Body of pancreas (tissue), 4 donors: ENCODE measurements at regions not wholly inside any gene's neighbourhood (a gene's known extent, or its start where the extent isn't known, plus 50 kb on each side); places are given as distances from the start of the nearest gene placed in this dataset.

Experiments
- ATAC-seq: fragments of 150-250 bp; one replicate; pipeline ENCODE4 v1.9.1; 2016
- DNase-seq, 4 donors: peaks; one replicate each; pipeline ENCODE4 v3.0.0-alpha.2; 2019
- H3K27ac ChIP-seq, 4 donors: fragments of 200-600 bp; sonication (generic); 1 replicate in 3 of 4; 2 replicates in 1 of 4; pipeline versions ENCODE4 v1.5.1 to v1.6.1; 2016 to 2019; ENCODE audit warnings: mild to moderate bottlenecking in 1 of 4, mixed read lengths in 1 of 4, moderate library complexity in 1 of 4
- H3K27me3 ChIP-seq, 2 donors: fragments of 200-600 bp; sonication (generic); one replicate each; pipeline ENCODE4 v1.6.0; 2016; ENCODE audit warnings: mild to moderate bottlenecking in 1 of 2
- H3K36me3 ChIP-seq, 2 donors: fragments of 200-600 bp; sonication (generic); replicated peaks in 1 of 2; 2 replicates each; pipeline ENCODE4 v1.5.1; 2016; ENCODE audit warnings: low read depth in 2 of 2; ENCODE audit not compliant: insufficient read depth in 1 of 2
- H3K4me1 ChIP-seq: fragments of 200-600 bp; sonication (generic); one replicate; pipeline ENCODE4 v1.6.0; 2016
- H3K4me3 ChIP-seq, 2 donors: fragments of 200-600 bp; sonication (generic); 1 replicate in 1 of 2; 2 replicates in 1 of 2; pipeline ENCODE4 v1.5.1; 2016 to 2019
- H3K9me3 ChIP-seq, 3 donors: fragments of 200-600 bp; sonication (generic); 1 replicate in 2 of 3; 2 replicates in 1 of 3; pipeline ENCODE4 v1.5.1; 2016
- CTCF ChIP-seq, 7 experiments: fragments of 450-650 bp in 4 of 7; fragments of 200-600 bp in 3 of 7; sonication (generic) in 3 of 7; IDR thresholded peaks; one replicate each; pipeline ENCODE4 v1.5.1; 2016 to 2019; ENCODE audit warnings: antibody characterized with exemption in 7 of 7
- POLR2A ChIP-seq, 3 donors: fragments of 450-650 bp; IDR thresholded peaks; one replicate each; pipeline ENCODE4 v1.6.1; 2016; ENCODE audit warnings: antibody characterized with exemption in 3 of 3, mild to moderate bottlenecking in 2 of 3
- WGBS, 2 donors: methylation state at CpG; one replicate each; pipeline ENCODE4 v1.1.5; 2017; 5-methylcytosine and 5-hydroxymethylcytosine counted together
- intact Hi-C: fragments of 100-400 bp; cut with DNase I; formaldehyde crosslinking; loops from one replicate; pipeline ENCODE4 v1.15.1; 2023

GRCh38 chr17:77304746-77305473 lies 164.1 kb downstream of the SEC14L1 start:
- DNase-seq (peak; percentile 67 to 75 (median 72)), ATAC-seq (peak; percentile 72)
- WGBS, 2 donors = 40 to 63% methylated on average over 1 to 21 of the region's 21 CpGs
- H3K27ac ChIP-seq = peak overlapping the region in 3 of 4 donors; percentile 38 to 73 (median 67)
- H3K4me3 ChIP-seq = no peak overlapping the region
- no peaks in the 10 kb centered on the region for H3K27me3 ChIP-seq
- no peaks in the 10 kb centered on the region for H3K9me3 ChIP-seq
- TF ChIP-seq POLR2A (IDR thresholded peaks at IDR 0.05) (peak in 1 of 3 donors; percentile 11), CTCF (IDR thresholded peaks at IDR 0.05) (no peak)
- intact Hi-C loops = no loop called here
- H3K4me1 ChIP-seq = peaks cover 43% of the 10 kb centered on the region
- no peaks in the 10 kb centered on the region for H3K36me3 ChIP-seq

- 84 to 94% methylated on average over 6 to 13 of the region's 13 CpGs for WGBS, 2 donors
Measured at GRCh38 chr17:77306048-77306789, 165.4 kb downstream of the SEC14L1 start.

GRCh38 chr17:77306790-77307478 lies 166.2 kb downstream of the SEC14L1 start:
- 66 to 72% methylated on average over 11 to 18 of the region's 18 CpGs for WGBS, 2 donors

More at GRCh38 chr17:77306048-77306789, 165.4 kb downstream of the SEC14L1 start:
- DNase-seq (no peak), ATAC-seq (no peak)
- Histone ChIP-seq H3K27me3 (no peaks in the 10 kb centered on the region), H3K36me3 (no peaks in the 10 kb centered on the region), H3K4me1 (peaks cover 38% of the 10 kb centered on the region), H3K9me3 (no peaks in the 10 kb centered on the region), H3K27ac (peak overlapping the region in 3 of 4 donors; percentile 23 to 77 (median 67)), H3K4me3 (no peak overlapping the region)
- intact Hi-C loops = no loop called here
- no peak for TF ChIP-seq CTCF (IDR thresholded peaks at IDR 0.05)
- no peak for TF ChIP-seq POLR2A (IDR thresholded peaks at IDR 0.05)

More at GRCh38 chr17:77306790-77307478, 166.2 kb downstream of the SEC14L1 start:
- TF ChIP-seq CTCF (IDR thresholded peaks at IDR 0.05) (no peak), POLR2A (IDR thresholded peaks at IDR 0.05) (peak in 1 of 3 donors; percentile 8)
- DNase-seq (peak in 2 of 4 donors; percentile 45 to 50), ATAC-seq (peak; percentile 52)
- intact Hi-C loops = no loop called here
- no peaks in the 10 kb centered on the region for H3K27me3 ChIP-seq
- peaks cover 40% of the 10 kb centered on the region for H3K4me1 ChIP-seq
- no peak overlapping the region for H3K4me3 ChIP-seq
- peak overlapping the region in 3 of 4 donors; percentile 23 to 77 (median 67) for H3K27ac ChIP-seq
- H3K36me3 ChIP-seq = no peaks in the 10 kb centered on the region
- no peaks in the 10 kb centered on the region for H3K9me3 ChIP-seq
